Heart left ventricle (tissue), 16 donors: ENCODE measurements at regions not wholly inside any gene's neighbourhood (a gene's known extent, or its start where the extent isn't known, plus 50 kb on each side); places are given as distances from the start of the nearest gene placed in this dataset.

Experiments
- ATAC-seq, 4 donors: fragments of 200-7000 bp; cut with Tn5 transposase; one replicate each; pipeline ENCODE4 v1.9.1; 2020 to 2022; ENCODE audit warnings: moderate library complexity in 4 of 4, mild to moderate bottlenecking in 3 of 4, moderate number of reproducible peaks in 1 of 4
- DNase-seq, 5 donors: peaks; one replicate each; pipeline ENCODE4 v3.0.0-alpha.2; 2020
- H3K27ac ChIP-seq, 12 donors: fragments of 200-600 bp; sonication (generic) in 4 of 12; one replicate each; pipeline versions ENCODE4 v1.5.0 to v1.8.0; 2016 to 2022; ENCODE audit warnings: mild to moderate bottlenecking in 2 of 12
- H3K27me3 ChIP-seq, 9 donors: fragments of 200-600 bp; sonication (generic) in 2 of 9; one replicate each; pipeline versions ENCODE4 v1.5.1 to v1.8.0; 2016 to 2022; ENCODE audit warnings: mild to moderate bottlenecking in 3 of 9
- H3K36me3 ChIP-seq, 9 donors: fragments of 200-600 bp; sonication (generic) in 2 of 9; one replicate each; pipeline versions ENCODE4 v1.5.0 to v1.8.0; 2018 to 2022; ENCODE audit warnings: mild to moderate bottlenecking in 2 of 9
- H3K4me1 ChIP-seq, 12 donors: fragments of 200-600 bp; sonication (generic) in 4 of 12; one replicate each; pipeline versions ENCODE4 v1.5.0 to v1.8.0; 2016 to 2022; ENCODE audit warnings: mild to moderate bottlenecking in 3 of 12
- H3K4me3 ChIP-seq, 12 donors: fragments of 200-600 bp; sonication (generic) in 4 of 12; one replicate each; pipeline versions ENCODE4 v1.5.0 to v1.8.0; 2017 to 2022; ENCODE audit warnings: mild to moderate bottlenecking in 9 of 12, moderate library complexity in 4 of 12
- H3K9me3 ChIP-seq, 12 donors: fragments of 200-600 bp; sonication (generic) in 4 of 12; one replicate each; pipeline versions ENCODE4 v1.5.0 to v1.8.0; 2016 to 2022; ENCODE audit warnings: mild to moderate bottlenecking in 1 of 12
- POLR2A ChIP-seq, 2 donors: fragments of 450-650 bp; IDR thresholded peaks; one replicate each; pipeline ENCODE4 v1.6.1; 2017; ENCODE audit warnings: antibody characterized with exemption in 2 of 2, mild to moderate bottlenecking in 2 of 2, moderate library complexity in 2 of 2
- WGBS, 4 donors: extraction: QIAGEN DNeasy Blood & Tissue Kit in 2 of 4; methylation state at CpG; one replicate each; pipeline versions ENCODE4 v1.1.5 to v1.1.7; 2013 to 2018; 5-methylcytosine and 5-hydroxymethylcytosine counted together
- intact Hi-C, 10 donors: fragments of 100-400 bp; cut with DNase I; formaldehyde crosslinking; loops; one replicate each; pipeline versions ENCODE4 v1.11.1 to v1.14.2; 2022
- TF ChIP-seq, protein P1 (sequence below), 12 donors: fragments of 200-600 bp; sonication (generic) in 4 of 12; IDR thresholded peaks; one replicate each; pipeline versions ENCODE4 v1.5.0 to v1.8.0; 2018 to 2022; ENCODE audit warnings: antibody characterized with exemption in 12 of 12, mild to moderate bottlenecking in 5 of 12
- donor health status: ischemic (EF 13 %, LVEDD 7.1; RV severe dilation, severe dysfunction).
- donor health status: healthy with polysubstance abuse.
- donor health status: DM: no; HTN: yes; CAD: no.
- donor health status: DM: no; HTN: no; CAD: no.
- donor health status: ischemic (EF 25% LVEDD 6.9; RV normal size, moderate dysfunction).
- donor health status: ischemic (EF 25% LVEDD 5.7; RV mildly dilated, moderate dysfunction).
- donor health status: healthy.
- donor health status: DM: yes; HTN: yes; CAD: no.
- donor health status: ischemic (EF 35%, LVEDD 5.7; RV mildly dilated, moderate dysfunction).
- donor health status: nonischemic (EF 11% LVEDD 7.7; RV severe dilation, severe dysfunction).
- donor health status: DM: yes; HTN: yes; CAD: no.
- donor health status: PGD.
- donor health status: ischemic (EF 29% LVEDD 5.4; RV normal size, mild dysfunction).
- donor health status: nonischemic (EF 23%, LVEDD 6.1; RV moderate dilation, normal function).

DNA sequence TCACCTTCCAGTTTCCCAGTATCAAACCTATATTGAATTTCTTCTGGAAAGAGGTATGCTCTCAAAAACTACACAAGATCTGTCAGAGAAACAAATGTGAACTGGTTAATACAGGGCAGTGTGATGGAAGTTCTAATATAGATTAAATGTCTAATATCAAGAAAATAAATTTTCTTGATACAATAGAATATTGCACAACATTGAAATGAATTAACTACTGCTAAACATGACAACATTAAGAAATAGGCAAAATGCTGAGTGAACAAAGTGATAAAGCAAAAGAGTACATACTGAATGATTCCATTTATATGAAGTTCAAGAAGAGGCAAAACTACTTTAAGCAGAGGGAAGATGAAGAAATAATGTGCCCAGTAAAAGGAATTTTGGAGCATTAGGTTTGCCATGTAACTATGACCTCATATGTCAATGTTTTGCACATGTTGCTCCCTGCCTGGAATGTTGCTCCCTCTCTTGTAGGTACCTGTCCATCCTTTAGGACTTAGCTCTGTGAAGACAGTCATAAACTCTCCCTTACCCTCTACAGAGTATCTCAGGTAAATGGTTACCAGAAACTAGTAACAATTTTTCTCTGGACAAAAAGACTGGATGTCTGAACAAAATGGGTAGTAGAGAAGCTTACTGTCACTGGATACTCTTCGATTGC lies 339.0 kb downstream of the RAD51AP2 start:
- no peak for TF ChIP-seq POLR2A (IDR thresholded peaks at IDR 0.05)
- TF ChIP-seq, protein P1, sequence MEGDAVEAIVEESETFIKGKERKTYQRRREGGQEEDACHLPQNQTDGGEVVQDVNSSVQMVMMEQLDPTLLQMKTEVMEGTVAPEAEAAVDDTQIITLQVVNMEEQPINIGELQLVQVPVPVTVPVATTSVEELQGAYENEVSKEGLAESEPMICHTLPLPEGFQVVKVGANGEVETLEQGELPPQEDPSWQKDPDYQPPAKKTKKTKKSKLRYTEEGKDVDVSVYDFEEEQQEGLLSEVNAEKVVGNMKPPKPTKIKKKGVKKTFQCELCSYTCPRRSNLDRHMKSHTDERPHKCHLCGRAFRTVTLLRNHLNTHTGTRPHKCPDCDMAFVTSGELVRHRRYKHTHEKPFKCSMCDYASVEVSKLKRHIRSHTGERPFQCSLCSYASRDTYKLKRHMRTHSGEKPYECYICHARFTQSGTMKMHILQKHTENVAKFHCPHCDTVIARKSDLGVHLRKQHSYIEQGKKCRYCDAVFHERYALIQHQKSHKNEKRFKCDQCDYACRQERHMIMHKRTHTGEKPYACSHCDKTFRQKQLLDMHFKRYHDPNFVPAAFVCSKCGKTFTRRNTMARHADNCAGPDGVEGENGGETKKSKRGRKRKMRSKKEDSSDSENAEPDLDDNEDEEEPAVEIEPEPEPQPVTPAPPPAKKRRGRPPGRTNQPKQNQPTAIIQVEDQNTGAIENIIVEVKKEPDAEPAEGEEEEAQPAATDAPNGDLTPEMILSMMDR (IDR thresholded peaks at IDR 0.05): no peak
- Histone ChIP-seq H3K9me3 (no peaks in the 10 kb centered on the region), H3K27me3 (no peaks in the 10 kb centered on the region), H3K36me3 (no peaks in the 10 kb centered on the region), H3K27ac (no peak overlapping the region), H3K4me1 (no peaks in the 10 kb centered on the region), H3K4me3 (no peak overlapping the region)
- ATAC-seq (no peak), DNase-seq (no peak)
- intact Hi-C loops: no loop called here
- 82 to 92% (median 86%) methylated on average over 1 of the region's 1 CpG for WGBS, 4 donors

DNA sequence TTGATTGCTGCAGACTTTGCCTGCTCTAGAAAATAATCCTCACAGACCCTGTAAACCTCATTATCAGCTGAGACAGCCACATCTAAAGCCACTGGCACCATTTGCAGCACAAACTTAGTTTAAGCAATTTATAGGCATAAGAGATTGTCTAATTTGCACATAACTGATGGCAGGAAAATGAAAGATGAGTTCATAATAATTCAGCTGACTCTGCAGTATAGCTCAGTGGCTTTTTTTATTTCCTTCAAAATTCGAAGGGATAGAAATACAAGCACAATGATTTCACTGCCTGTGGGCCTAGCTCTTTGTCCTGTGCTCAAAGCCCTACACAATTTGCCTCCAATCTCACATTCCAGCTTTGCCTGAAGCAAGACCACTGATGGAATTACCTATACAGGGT lies 341.2 kb downstream of the RAD51AP2 start:
- TF ChIP-seq, protein P1 (IDR thresholded peaks at IDR 0.05): no peak
- TF ChIP-seq POLR2A (IDR thresholded peaks at IDR 0.05): no peak
- peaks cover 0 to 4% (median 0%) of the 10 kb centered on the region in 9 donors for H3K27me3 ChIP-seq
- H3K4me1 ChIP-seq: no peaks in the 10 kb centered on the region
- no peak overlapping the region for H3K4me3 ChIP-seq
- H3K36me3 ChIP-seq: no peaks in the 10 kb centered on the region
- H3K9me3 ChIP-seq: no peaks in the 10 kb centered on the region
- H3K27ac ChIP-seq: no peak overlapping the region
- no peak for ATAC-seq
- 52 to 79% (median 74%) methylated on average over 1 of the region's 1 CpG for WGBS, 4 donors
- DNase-seq: no peak
- intact Hi-C loops: no loop called here

DNA sequence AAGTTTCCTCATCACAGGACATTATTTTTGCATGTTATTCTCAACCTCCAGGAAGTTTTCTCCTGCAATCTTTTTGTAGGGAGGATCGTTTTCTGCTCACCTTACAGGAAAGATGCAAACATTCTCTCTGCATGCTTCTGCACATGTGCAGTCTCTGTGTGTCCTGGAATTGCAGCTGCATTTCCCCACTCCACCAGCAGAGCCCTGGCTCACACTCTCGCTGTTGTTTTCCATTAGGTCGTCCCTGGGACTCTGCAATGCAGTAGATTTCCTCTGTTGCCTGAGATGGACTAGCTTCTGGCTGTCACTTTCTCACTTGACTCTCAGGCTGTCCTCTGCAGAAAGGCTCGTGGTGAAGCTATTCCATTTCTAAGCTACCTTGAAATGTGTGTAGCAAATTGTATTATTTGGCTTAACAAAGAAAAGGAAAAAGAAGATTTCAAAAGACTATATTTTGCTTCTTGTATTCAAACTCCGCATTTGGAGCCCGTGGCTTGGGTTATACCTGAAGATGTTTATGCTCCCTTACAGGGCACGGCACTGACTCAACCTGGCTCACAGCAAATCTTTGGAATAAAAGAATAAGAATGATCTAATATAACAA lies 346.7 kb downstream of the RAD51AP2 start:
- no peak overlapping the region for H3K4me3 ChIP-seq
- 36 to 47% (median 43%) methylated on average over 7 of the region's 7 CpGs for WGBS, 4 donors
- H3K27me3 ChIP-seq: peaks cover 0 to 4% (median 0%) of the 10 kb centered on the region in 9 donors
- no peaks in the 10 kb centered on the region for H3K4me1 ChIP-seq
- H3K9me3 ChIP-seq: no peaks in the 10 kb centered on the region
- H3K36me3 ChIP-seq: no peaks in the 10 kb centered on the region
- H3K27ac ChIP-seq: no peak overlapping the region
- ATAC-seq (peak in 3 of 4 donors; percentile 72 to 87 (median 79)), DNase-seq (no peak)
- intact Hi-C loops: no loop called here
- TF ChIP-seq POLR2A (IDR thresholded peaks at IDR 0.05): no peak
- TF ChIP-seq, protein P1 (IDR thresholded peaks at IDR 0.05): peak; percentile 14 to 56 (median 42)

DNA sequence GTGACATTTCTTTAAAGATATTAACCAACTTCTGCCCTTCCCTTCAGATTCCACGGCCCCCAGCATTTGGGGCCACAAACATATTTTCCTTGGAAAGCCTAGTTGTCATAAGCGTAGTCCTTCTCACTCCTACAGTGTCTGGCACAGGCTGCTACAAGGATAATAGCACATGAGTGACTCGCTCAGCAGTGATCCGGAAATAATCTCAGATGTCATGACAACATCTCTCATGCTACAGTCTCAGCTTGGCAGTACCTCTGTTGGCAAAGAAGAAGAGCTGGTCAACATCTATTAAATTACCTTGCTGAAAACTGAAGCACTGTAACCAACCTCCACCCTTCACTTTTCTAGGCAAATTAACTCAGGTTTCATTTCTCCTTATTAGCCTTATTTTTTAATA lies 351.7 kb downstream of the RAD51AP2 start:
- ATAC-seq: no peak
- no peaks in the 10 kb centered on the region for H3K36me3 ChIP-seq
- no peak for DNase-seq
- H3K27me3 ChIP-seq: no peaks in the 10 kb centered on the region
- TF ChIP-seq POLR2A (IDR thresholded peaks at IDR 0.05): no peak
- TF ChIP-seq, protein P1 (IDR thresholded peaks at IDR 0.05): no peak
- intact Hi-C loops: no loop called here
- H3K4me3 ChIP-seq: no peak overlapping the region
- H3K27ac ChIP-seq: no peak overlapping the region
- WGBS, 4 donors: 49 to 57% (median 56%) methylated on average over 4 of the region's 4 CpGs
- H3K9me3 ChIP-seq: no peaks in the 10 kb centered on the region
- no peaks in the 10 kb centered on the region for H3K4me1 ChIP-seq
